Type B pancreatic cell (in vitro differentiated cells): ENCODE measurements at regions not wholly inside any gene's neighbourhood (a gene's known extent, or its start where the extent isn't known, plus 50 kb on each side); places are given as distances from the start of the nearest gene placed in this dataset.

ENCODE experiments used
- DNase-seq: peaks from one replicate; pipeline ENCODE4 v3.0.0; 2021; ENCODE audit warnings: mixed read lengths; ENCODE audit not compliant: unreplicated experiment; ENCODE audit errors: extremely low spot score
- H3K27ac Mint-ChIP-seq: 2 replicates; pipeline ENCODE4 v1.8.0; 2021; ENCODE audit warnings: mild to moderate bottlenecking, mixed read lengths
- H3K27me3 Mint-ChIP-seq: 2 replicates; pipeline ENCODE4 v1.8.0; 2021; ENCODE audit warnings: mixed read lengths
- H3K36me3 Mint-ChIP-seq: 2 replicates; pipeline ENCODE4 v1.8.0; 2021; ENCODE audit warnings: mixed read lengths
- H3K4me1 Mint-ChIP-seq: one replicate; pipeline ENCODE4 v1.8.0; 2021; ENCODE audit warnings: mixed read lengths; ENCODE audit not compliant: unreplicated experiment
- H3K4me3 Mint-ChIP-seq: 2 replicates; pipeline ENCODE4 v1.8.0; 2021; ENCODE audit warnings: mild to moderate bottlenecking, mixed read lengths
- H3K9me3 Mint-ChIP-seq: 2 replicates; pipeline ENCODE4 v1.8.0; 2021; ENCODE audit warnings: mixed read lengths
- TF ChIP-seq, protein P1 (sequence below): fragments of 200-600 bp; sonication (generic); conservative IDR thresholded peaks from 2 replicates; pipeline ENCODE4 v1.5.0; 2021; ENCODE audit warnings: antibody characterized with exemption, mild to moderate bottlenecking

- no peaks in the 10 kb centered on the region for H3K9me3 Mint-ChIP-seq
- TF ChIP-seq, protein P1, sequence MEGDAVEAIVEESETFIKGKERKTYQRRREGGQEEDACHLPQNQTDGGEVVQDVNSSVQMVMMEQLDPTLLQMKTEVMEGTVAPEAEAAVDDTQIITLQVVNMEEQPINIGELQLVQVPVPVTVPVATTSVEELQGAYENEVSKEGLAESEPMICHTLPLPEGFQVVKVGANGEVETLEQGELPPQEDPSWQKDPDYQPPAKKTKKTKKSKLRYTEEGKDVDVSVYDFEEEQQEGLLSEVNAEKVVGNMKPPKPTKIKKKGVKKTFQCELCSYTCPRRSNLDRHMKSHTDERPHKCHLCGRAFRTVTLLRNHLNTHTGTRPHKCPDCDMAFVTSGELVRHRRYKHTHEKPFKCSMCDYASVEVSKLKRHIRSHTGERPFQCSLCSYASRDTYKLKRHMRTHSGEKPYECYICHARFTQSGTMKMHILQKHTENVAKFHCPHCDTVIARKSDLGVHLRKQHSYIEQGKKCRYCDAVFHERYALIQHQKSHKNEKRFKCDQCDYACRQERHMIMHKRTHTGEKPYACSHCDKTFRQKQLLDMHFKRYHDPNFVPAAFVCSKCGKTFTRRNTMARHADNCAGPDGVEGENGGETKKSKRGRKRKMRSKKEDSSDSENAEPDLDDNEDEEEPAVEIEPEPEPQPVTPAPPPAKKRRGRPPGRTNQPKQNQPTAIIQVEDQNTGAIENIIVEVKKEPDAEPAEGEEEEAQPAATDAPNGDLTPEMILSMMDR = no peak
- no peaks in the 10 kb centered on the region for H3K4me1 Mint-ChIP-seq
- H3K27me3 Mint-ChIP-seq = no peaks in the 10 kb centered on the region
- H3K4me3 Mint-ChIP-seq = no peak overlapping the region
- no peaks in the 10 kb centered on the region for H3K36me3 Mint-ChIP-seq
- no peak for DNase-seq
- H3K27ac Mint-ChIP-seq = no peak overlapping the region
Observed at GRCh38 chr3:189561256-189561655, 69.9 kb upstream of the TP63 start.

DNA sequence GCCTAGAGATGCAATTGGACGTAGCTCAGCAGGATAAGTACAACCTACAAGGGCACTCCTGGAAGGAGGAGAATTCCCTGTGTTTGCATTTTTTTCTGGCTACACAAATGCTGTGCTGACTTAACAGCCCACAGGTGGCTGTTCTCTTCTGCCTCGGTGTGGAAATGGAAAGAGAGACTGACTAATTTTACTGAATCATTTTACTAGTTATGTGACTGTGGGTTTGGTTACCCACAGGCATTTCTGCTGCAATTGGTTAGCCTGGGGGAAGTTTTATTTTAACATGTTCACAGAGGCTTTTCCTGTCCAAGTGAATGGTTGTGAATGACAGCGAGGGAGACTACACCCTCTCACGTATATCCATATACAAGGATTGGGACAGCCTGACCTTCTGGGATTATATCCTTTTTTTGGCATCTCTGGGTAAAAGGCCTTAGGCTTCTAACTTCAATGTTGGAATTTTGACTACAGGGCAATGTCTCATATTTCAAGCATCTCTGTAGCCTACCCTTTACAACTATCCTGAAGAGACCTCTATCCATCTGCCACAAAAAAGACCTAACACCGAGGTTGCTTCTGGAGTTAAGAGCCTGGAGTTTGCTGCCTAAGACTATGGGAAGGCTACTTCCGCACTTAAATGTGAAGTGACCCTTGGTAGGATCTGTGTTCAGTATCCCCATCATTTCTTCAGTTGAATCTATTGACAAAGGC, 67.2 kb upstream of the TP63 start:
- Mint-ChIP-seq H3K4me1 (no peaks in the 10 kb centered on the region), H3K27ac (no peak overlapping the region), H3K27me3 (no peaks in the 10 kb centered on the region), H3K36me3 (no peaks in the 10 kb centered on the region), H3K9me3 (no peaks in the 10 kb centered on the region), H3K4me3 (no peak overlapping the region)
- TF ChIP-seq, protein P1 = no peak
- no peak for DNase-seq

DNA sequence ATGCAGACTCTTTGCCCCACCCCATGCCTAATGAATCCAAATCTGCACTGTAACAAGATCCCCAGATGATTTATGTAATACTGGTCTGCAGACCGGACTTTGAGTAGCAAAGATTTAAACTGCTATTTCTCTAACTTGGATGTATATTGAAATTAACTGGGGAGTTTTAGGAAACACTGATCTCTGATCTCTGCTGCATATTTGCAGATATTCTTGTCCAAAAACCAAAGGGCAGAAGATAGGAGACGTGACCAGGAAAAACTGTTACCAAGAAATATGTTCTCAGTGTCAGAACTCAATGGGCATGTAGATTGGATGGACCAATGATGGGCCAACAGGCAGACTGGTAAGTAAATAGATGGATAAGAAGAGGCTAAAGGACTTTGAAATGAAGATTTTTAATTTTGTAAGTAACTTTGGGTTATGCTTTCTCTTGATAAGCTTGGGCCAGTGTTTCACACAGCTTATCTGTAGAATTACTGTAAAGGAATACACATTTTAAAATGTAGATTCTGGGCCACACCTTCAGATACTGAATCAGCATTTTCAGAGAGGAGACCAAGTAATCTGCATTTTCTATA, 64.5 kb upstream of the TP63 start:
- H3K4me1 Mint-ChIP-seq = no peaks in the 10 kb centered on the region
- DNase-seq = no peak
- no peaks in the 10 kb centered on the region for H3K27me3 Mint-ChIP-seq
- TF ChIP-seq, protein P1 = no peak
- no peak overlapping the region for H3K27ac Mint-ChIP-seq
- no peaks in the 10 kb centered on the region for H3K9me3 Mint-ChIP-seq
- no peak overlapping the region for H3K4me3 Mint-ChIP-seq
- no peaks in the 10 kb centered on the region for H3K36me3 Mint-ChIP-seq

GRCh38 chr3:189567322-189567721, 63.9 kb upstream of the TP63 start:
- Mint-ChIP-seq H3K27ac (no peak overlapping the region), H3K36me3 (no peaks in the 10 kb centered on the region), H3K27me3 (no peaks in the 10 kb centered on the region), H3K4me1 (no peaks in the 10 kb centered on the region), H3K9me3 (no peaks in the 10 kb centered on the region), H3K4me3 (no peak overlapping the region)
- TF ChIP-seq, protein P1 = no peak
- DNase-seq = no peak

DNA sequence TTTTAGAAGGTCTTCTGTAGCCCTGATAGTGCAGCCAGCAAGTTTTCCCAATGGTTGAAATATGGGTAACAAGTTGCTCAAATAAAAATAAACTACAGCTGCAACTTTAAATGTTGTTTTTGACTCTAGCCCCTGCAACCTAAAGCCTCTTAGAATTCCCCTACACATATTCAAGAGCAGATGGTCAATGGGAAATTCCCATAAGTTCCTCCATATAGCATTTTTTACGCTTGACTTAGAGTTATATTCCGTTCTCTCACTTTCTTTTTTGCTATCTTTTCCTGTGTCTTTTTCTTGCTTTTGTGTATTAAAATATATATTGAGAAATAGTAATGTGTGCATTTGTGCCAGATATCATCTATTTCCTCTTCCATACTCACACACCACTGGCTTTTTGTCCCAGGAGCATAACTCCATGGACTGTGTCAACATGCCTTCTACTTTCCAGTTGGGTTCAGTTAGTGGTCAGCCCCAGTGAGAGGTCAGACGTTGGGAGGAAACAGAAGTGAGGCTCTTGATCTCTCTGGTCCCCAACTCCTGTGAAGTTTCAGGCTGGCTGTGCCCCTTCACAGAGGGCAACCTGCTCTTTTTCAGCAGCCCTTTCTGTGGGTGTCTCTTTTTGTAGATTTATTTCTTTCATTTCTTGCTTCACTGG, 63.3 kb upstream of the TP63 start:
- Mint-ChIP-seq H3K36me3 (no peaks in the 10 kb centered on the region), H3K27ac (no peak overlapping the region), H3K9me3 (no peaks in the 10 kb centered on the region), H3K4me1 (no peaks in the 10 kb centered on the region), H3K27me3 (no peaks in the 10 kb centered on the region), H3K4me3 (no peak overlapping the region)
- TF ChIP-seq, protein P1 = no peak
- no peak for DNase-seq
